Fibroblast of the aortic adventitia (primary cell): ENCODE measurements at regions not wholly inside any gene's neighbourhood (a gene's known extent, or its start where the extent isn't known, plus 50 kb on each side); places are given as distances from the start of the nearest gene placed in this dataset.

Experiments used
- DNase-seq: peaks from one replicate; pipeline ENCODE4 v3.0.0-alpha.2; 2010; ENCODE audit warnings: low read depth
- H3K4me3 ChIP-seq: 2 replicates; pipeline ENCODE4 v1.5.1; 2011; ENCODE audit warnings: low read depth, mild to moderate bottlenecking, control low read depth, low read length, moderate library complexity
- TF ChIP-seq, protein P1 (sequence below): IDR thresholded peaks from 2 replicates; pipeline ENCODE4 v1.5.1; 2011; ENCODE audit warnings: mild to moderate bottlenecking, low read length, control low read depth, inconsistent platforms; ENCODE audit not compliant: insufficient read depth

GRCh38 chr11:12611352-12611751, 62.9 kb upstream of the TEAD1 start:
- no peak overlapping the region for H3K4me3 ChIP-seq
- TF ChIP-seq, protein P1, sequence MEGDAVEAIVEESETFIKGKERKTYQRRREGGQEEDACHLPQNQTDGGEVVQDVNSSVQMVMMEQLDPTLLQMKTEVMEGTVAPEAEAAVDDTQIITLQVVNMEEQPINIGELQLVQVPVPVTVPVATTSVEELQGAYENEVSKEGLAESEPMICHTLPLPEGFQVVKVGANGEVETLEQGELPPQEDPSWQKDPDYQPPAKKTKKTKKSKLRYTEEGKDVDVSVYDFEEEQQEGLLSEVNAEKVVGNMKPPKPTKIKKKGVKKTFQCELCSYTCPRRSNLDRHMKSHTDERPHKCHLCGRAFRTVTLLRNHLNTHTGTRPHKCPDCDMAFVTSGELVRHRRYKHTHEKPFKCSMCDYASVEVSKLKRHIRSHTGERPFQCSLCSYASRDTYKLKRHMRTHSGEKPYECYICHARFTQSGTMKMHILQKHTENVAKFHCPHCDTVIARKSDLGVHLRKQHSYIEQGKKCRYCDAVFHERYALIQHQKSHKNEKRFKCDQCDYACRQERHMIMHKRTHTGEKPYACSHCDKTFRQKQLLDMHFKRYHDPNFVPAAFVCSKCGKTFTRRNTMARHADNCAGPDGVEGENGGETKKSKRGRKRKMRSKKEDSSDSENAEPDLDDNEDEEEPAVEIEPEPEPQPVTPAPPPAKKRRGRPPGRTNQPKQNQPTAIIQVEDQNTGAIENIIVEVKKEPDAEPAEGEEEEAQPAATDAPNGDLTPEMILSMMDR = no peak

DNA sequence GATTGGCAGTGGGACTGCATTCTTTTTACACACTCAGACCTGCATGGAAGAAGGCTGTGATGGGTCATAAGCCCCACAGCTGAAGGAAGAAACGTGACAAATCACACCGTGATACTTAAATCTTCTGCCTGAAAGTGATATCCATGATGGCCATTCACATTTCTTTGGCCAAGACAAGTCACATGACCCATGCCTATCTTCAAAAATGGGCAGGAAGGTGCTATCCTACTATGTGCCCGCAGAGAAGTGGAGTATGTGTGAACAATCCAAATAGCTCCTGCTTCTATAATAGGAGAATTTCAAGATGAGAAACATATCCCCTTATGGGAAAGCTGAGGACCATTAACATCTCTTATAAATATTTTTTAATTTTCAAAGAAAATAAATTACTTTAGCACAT, 56.6 kb upstream of the TEAD1 start:
- TF ChIP-seq, protein P1 = no peak
- H3K4me3 ChIP-seq = no peak overlapping the region
- no peak for DNase-seq

More at GRCh38 chr11:12611352-12611751, 62.9 kb upstream of the TEAD1 start:
- no peak for DNase-seq

GRCh38 chr11:12618743-12619540, 55.3 kb upstream of the TEAD1 start:
- H3K4me3 ChIP-seq = no peak overlapping the region
- TF ChIP-seq, protein P1 = no peak
- DNase-seq = no peak

DNA sequence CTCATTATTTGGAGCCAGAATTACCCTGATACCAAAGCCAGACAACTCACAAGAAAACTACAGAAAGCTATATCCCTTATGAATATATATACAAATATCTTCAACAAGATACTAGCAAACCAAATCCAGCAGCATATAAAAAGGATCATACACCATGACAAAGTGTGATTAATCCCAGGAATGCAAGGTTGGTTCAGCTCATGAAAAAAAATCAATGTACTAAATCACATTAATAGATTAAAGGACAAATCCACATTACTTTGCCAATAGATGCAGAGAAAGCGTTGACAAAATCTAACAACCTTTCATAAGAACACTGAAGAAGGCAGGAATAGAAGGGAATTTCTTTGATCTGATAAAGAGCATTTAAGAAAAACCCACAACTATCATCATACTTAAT, 50.4 kb upstream of the TEAD1 start:
- no peak overlapping the region for H3K4me3 ChIP-seq
- TF ChIP-seq, protein P1 = no peak
- no peak for DNase-seq
